ENCODE measurements at regions not wholly inside any gene's neighbourhood (a gene's known extent, or its start where the extent isn't known, plus 50 kb on each side); places are given as distances from the start of the nearest gene placed in this dataset.

- TF ChIP-seq, protein P1, sequence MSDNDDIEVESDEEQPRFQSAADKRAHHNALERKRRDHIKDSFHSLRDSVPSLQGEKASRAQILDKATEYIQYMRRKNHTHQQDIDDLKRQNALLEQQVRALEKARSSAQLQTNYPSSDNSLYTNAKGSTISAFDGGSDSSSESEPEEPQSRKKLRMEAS (IDR thresholded peaks at IDR 0.05; ENCODE audit: low read depth, low read length), result no peak
- TF ChIP-seq MXI1 (IDR thresholded peaks at IDR 0.05; ENCODE audit: low read depth, low read length) (no peak), CHD1 (IDR thresholded peaks at IDR 0.05; ENCODE audit: low read depth, low read length) (no peak), TAF1 (IDR thresholded peaks at IDR 0.05; ENCODE audit: borderline replicate concordance, low read depth, low read length) (no peak), EZH2 (IDR thresholded peaks at IDR 0.05; ENCODE audit: borderline replicate concordance, control insufficient read depth, low read depth, low read length) (no peak), ATF2 (IDR thresholded peaks at IDR 0.05; ENCODE audit: low read length) (no peak), RAD21 (IDR thresholded peaks at IDR 0.05; ENCODE audit: insufficient read depth, low read depth, low read length) (no peak), MEF2B (IDR thresholded peaks at IDR 0.05; ENCODE audit: partially characterized antibody, poor library complexity, severe bottlenecking) (no peak), POLR2A (IDR thresholded peaks at IDR 0.05; ENCODE audit: low read depth, low read length) (no peak)
- TF ChIP-seq, protein P2, sequence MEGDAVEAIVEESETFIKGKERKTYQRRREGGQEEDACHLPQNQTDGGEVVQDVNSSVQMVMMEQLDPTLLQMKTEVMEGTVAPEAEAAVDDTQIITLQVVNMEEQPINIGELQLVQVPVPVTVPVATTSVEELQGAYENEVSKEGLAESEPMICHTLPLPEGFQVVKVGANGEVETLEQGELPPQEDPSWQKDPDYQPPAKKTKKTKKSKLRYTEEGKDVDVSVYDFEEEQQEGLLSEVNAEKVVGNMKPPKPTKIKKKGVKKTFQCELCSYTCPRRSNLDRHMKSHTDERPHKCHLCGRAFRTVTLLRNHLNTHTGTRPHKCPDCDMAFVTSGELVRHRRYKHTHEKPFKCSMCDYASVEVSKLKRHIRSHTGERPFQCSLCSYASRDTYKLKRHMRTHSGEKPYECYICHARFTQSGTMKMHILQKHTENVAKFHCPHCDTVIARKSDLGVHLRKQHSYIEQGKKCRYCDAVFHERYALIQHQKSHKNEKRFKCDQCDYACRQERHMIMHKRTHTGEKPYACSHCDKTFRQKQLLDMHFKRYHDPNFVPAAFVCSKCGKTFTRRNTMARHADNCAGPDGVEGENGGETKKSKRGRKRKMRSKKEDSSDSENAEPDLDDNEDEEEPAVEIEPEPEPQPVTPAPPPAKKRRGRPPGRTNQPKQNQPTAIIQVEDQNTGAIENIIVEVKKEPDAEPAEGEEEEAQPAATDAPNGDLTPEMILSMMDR (IDR thresholded peaks at IDR 0.05 in 2 of 3, conservative IDR thresholded peaks at IDR 0.05 in 1 of 3; ENCODE audit: control insufficient read depth in 2 of 3, extremely low read depth in 1 of 3, insufficient read depth in 1 of 3, low read depth in 3 of 3, low read length in 3 of 3), result no peak
- TF ChIP-seq, protein P3, sequence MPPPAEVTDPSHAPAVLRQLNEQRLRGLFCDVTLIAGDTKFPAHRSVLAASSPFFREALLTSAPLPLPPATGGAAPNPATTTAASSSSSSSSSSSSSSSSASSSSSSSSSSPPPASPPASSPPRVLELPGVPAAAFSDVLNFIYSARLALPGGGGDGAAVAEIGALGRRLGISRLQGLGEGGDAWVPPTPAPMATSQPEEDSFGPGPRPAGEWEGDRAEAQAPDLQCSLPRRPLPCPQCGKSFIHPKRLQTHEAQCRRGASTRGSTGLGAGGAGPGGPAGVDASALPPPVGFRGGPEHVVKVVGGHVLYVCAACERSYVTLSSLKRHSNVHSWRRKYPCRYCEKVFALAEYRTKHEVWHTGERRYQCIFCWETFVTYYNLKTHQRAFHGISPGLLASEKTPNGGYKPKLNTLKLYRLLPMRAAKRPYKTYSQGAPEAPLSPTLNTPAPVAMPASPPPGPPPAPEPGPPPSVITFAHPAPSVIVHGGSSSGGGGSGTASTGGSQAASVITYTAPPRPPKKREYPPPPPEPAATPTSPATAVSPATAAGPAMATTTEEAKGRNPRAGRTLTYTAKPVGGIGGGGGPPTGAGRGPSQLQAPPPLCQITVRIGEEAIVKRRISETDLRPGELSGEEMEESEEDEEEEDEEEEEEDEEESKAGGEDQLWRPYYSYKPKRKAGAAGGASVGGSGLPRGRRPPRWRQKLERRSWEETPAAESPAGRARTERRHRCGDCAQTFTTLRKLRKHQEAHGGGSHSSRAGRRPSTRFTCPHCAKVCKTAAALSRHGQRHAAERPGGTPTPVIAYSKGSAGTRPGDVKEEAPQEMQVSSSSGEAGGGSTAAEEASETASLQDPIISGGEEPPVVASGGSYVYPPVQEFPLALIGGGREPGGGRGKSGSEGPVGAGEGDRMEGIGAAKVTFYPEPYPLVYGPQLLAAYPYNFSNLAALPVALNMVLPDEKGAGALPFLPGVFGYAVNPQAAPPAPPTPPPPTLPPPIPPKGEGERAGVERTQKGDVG (CRISPR knock-in tag; IDR thresholded peaks at IDR 0.05), result no peak
These were observed 290.7 kb downstream of the FGFR2 start for GRCh38 chr10:121307411-121307980.

Data from GM12878 (cell line).